Upper lobe of right lung (tissue), 1 donor: ENCODE measurements at regions not wholly inside any gene's neighbourhood (a gene's known extent, or its start where the extent isn't known, plus 50 kb on each side); places are given as distances from the start of the nearest gene placed in this dataset.

Experiments
- ATAC-seq: fragments of 200-7000 bp; cut with Tn5 transposase; one replicate; pipeline ENCODE4 v1.9.1; 2020; ENCODE audit warnings: mild to moderate bottlenecking, moderate library complexity
- DNase-seq: peaks from one replicate; pipeline ENCODE4 v3.0.0-alpha.2; 2020
- H3K27ac ChIP-seq: fragments of 200-600 bp; one replicate; pipeline ENCODE4 v1.8.0; 2022
- H3K27me3 ChIP-seq: fragments of 200-600 bp; one replicate; pipeline ENCODE4 v1.8.0; 2022; ENCODE audit warnings: mild to moderate bottlenecking
- H3K36me3 ChIP-seq: fragments of 200-600 bp; one replicate; pipeline ENCODE4 v1.8.0; 2022
- H3K4me1 ChIP-seq: fragments of 200-600 bp; one replicate; pipeline ENCODE4 v1.8.0; 2022
- H3K4me3 ChIP-seq: fragments of 200-600 bp; one replicate; pipeline ENCODE4 v1.8.0; 2022; ENCODE audit warnings: mild to moderate bottlenecking
- H3K9me3 ChIP-seq: fragments of 200-600 bp; one replicate; pipeline ENCODE4 v1.8.0; 2022
- CTCF ChIP-seq: fragments of 200-600 bp; IDR thresholded peaks from one replicate; pipeline ENCODE4 v1.8.0; 2022; ENCODE audit warnings: antibody characterized with exemption
- intact Hi-C: fragments of 100-400 bp; cut with DNase I; formaldehyde crosslinking; loops from one replicate; pipeline ENCODE4 v1.11.0; 2022
- donor health status: DM: no; HTN: yes; CAD: no; lungs with severe emphysema.

DNA sequence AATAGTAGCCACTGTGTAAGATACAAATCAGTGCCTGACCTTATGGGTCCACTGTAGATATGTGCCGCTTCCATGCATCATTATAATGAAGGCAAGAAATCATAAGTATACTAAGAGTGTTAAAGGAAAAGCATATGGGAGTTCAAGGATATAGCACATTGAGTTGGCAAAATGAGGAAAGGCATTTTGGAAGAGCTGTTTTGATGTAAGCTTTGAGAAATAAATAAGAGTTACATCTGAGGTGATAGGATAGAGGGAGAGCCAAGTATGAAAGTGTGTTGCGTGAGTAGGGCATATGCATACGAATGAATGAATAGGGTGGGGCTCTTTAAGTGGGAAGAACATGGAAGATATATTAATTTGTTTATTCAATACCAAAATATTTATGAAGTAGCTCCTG lies 101.0 kb upstream of the DMAC1 start:
- intact Hi-C loops: no loop called here
- no peaks in the 10 kb centered on the region for H3K9me3 ChIP-seq
- no peaks in the 10 kb centered on the region for H3K36me3 ChIP-seq
- H3K4me3 ChIP-seq: no peak overlapping the region
- H3K27me3 ChIP-seq: no peaks in the 10 kb centered on the region
- DNase-seq (no peak), ATAC-seq (no peak)
- H3K4me1 ChIP-seq: no peaks in the 10 kb centered on the region
- no peak for TF ChIP-seq CTCF
- H3K27ac ChIP-seq: no peak overlapping the region

GRCh38 chr9:7899753-7900152 lies 100.2 kb upstream of the DMAC1 start:
- Histone ChIP-seq H3K4me3 (no peak overlapping the region), H3K9me3 (no peaks in the 10 kb centered on the region), H3K27ac (no peak overlapping the region), H3K36me3 (no peaks in the 10 kb centered on the region), H3K27me3 (no peaks in the 10 kb centered on the region), H3K4me1 (no peaks in the 10 kb centered on the region)
- DNase-seq: no peak
- no peak for ATAC-seq
- intact Hi-C loops: no loop called here
- TF ChIP-seq CTCF: no peak

DNA sequence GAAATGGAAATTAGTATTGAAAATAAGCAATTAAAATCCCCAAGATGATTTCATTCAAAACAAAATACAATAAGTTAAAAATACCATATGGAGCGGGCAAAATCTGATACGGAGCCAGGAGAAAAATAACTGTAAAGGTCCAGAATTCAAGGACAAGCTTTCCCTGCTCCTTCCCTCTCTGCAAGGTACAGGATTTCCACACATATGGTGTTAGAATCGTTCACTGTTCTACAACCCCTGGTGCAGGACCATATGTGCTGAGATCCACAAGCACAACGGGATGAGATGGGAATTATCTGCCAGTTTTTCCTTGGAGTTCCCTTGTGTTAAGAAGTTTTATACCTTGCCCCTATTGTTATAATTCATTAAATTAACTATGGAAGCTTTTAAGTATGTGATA lies 94.7 kb upstream of the DMAC1 start:
- TF ChIP-seq CTCF: no peak
- Histone ChIP-seq H3K36me3 (no peaks in the 10 kb centered on the region), H3K9me3 (no peaks in the 10 kb centered on the region), H3K27me3 (no peaks in the 10 kb centered on the region), H3K4me3 (no peak overlapping the region), H3K4me1 (no peaks in the 10 kb centered on the region), H3K27ac (no peak overlapping the region)
- no peak for DNase-seq
- ATAC-seq: no peak
- intact Hi-C loops: no loop called here

DNA sequence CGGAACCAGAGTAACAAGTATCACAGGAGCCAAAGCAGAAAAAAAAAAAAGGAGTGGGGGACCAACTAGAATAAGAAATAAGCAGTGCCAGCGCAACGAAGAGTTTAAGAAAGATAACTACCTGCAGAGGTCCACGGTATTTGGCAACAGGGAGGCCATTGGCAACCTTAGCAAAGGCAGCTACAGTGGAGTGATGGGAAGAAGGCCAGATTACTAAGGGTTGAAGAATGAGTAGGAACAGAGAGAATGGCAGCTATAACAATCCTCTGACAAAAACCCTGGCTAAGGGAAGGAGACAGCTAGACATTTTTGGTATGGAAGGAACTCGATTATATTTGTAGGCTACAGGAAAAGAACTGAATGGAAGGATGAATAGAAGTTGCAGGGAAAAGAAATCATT lies 93.4 kb upstream of the DMAC1 start:
- no peaks in the 10 kb centered on the region for H3K9me3 ChIP-seq
- H3K36me3 ChIP-seq: no peaks in the 10 kb centered on the region
- DNase-seq: no peak
- no peak for TF ChIP-seq CTCF
- no peak for ATAC-seq
- no peaks in the 10 kb centered on the region for H3K4me1 ChIP-seq
- H3K27me3 ChIP-seq: no peaks in the 10 kb centered on the region
- H3K4me3 ChIP-seq: no peak overlapping the region
- H3K27ac ChIP-seq: no peak overlapping the region
- intact Hi-C loops: no loop called here

GRCh38 chr9:7879551-7880245 lies 80.1 kb upstream of the DMAC1 start:
- no peak overlapping the region for H3K27ac ChIP-seq
- H3K27me3 ChIP-seq: no peaks in the 10 kb centered on the region
- no peaks in the 10 kb centered on the region for H3K4me1 ChIP-seq
- no peak overlapping the region for H3K4me3 ChIP-seq
- DNase-seq (no peak), ATAC-seq (no peak)
- no peaks in the 10 kb centered on the region for H3K36me3 ChIP-seq
- TF ChIP-seq CTCF: no peak
- no peaks in the 10 kb centered on the region for H3K9me3 ChIP-seq
- intact Hi-C loops: no loop called here
